GM10248 (cell line): ENCODE measurements at regions not wholly inside any gene's neighbourhood (a gene's known extent, or its start where the extent isn't known, plus 50 kb on each side); places are given as distances from the start of the nearest gene placed in this dataset.
"Not testable (repeated sequence)": the region's sequence is repeated elsewhere in the genome, so short reads cannot be mapped to it uniquely, and the experiment has no call there.

ENCODE experiments used
- CTCF ChIA-PET: fragments of 300-600 bp; sonication (Branson Sonifier 250); formaldehyde crosslinking; extraction: SDS; loops from one replicate; lab custom pipeline; 2021; ENCODE audit warnings: antibody characterized with exemption; lab: Yijun Ruan, JAX
- POLR2A ChIA-PET: fragments of 350-650 bp; sonication (Branson Sonifier 250); formaldehyde crosslinking; extraction: SDS; loops from one replicate; lab custom pipeline; 2020; ENCODE audit warnings: antibody characterized with exemption; lab: Yijun Ruan, JAX
- DNase-seq: peaks from one replicate; pipeline ENCODE4 v3.0.0; 2012; ENCODE audit errors: extremely low spot score
- TF ChIP-seq, protein P1 (sequence below): IDR thresholded peaks from 2 replicates; pipeline ENCODE4 v1.5.1; 2012; ENCODE audit warnings: mild to moderate bottlenecking, low read depth; ENCODE audit errors: extremely low read depth, missing control alignments, control extremely low read depth

DNA sequence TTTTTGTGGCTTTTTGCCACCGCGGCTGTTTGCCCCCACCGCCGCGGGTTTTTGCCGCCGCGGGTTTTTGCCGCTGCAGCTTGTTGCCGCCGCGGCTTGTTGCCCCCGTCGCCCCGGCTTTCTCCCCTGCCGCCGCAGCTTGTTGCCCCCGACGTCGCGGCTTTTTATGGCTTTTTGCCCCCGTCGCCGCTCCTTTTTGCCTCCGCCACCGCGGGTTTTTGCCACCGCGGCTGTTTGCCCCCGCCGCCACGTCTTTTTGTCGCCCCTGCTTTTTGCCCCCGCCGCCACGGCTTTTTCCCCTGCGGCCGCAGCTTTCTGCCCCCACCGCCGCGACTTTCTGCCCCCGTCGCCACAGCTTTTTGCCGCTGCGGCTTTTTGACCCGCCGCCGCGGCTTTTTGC, 149.5 kb downstream of the KCNJ18 start:
- TF ChIP-seq, protein P1, sequence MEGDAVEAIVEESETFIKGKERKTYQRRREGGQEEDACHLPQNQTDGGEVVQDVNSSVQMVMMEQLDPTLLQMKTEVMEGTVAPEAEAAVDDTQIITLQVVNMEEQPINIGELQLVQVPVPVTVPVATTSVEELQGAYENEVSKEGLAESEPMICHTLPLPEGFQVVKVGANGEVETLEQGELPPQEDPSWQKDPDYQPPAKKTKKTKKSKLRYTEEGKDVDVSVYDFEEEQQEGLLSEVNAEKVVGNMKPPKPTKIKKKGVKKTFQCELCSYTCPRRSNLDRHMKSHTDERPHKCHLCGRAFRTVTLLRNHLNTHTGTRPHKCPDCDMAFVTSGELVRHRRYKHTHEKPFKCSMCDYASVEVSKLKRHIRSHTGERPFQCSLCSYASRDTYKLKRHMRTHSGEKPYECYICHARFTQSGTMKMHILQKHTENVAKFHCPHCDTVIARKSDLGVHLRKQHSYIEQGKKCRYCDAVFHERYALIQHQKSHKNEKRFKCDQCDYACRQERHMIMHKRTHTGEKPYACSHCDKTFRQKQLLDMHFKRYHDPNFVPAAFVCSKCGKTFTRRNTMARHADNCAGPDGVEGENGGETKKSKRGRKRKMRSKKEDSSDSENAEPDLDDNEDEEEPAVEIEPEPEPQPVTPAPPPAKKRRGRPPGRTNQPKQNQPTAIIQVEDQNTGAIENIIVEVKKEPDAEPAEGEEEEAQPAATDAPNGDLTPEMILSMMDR, result no peak
- no peak for DNase-seq
- ChIA-PET CTCF (no interaction called here), POLR2A (no interaction called here)

- ChIA-PET CTCF (no interaction called here), POLR2A (no interaction called here)
- DNase-seq, result peak; percentile 2
- TF ChIP-seq, protein P1, result no peak
These were observed 150.3 kb downstream of the KCNJ18 start for GRCh38 chr17:21842332-21843317.

DNA sequence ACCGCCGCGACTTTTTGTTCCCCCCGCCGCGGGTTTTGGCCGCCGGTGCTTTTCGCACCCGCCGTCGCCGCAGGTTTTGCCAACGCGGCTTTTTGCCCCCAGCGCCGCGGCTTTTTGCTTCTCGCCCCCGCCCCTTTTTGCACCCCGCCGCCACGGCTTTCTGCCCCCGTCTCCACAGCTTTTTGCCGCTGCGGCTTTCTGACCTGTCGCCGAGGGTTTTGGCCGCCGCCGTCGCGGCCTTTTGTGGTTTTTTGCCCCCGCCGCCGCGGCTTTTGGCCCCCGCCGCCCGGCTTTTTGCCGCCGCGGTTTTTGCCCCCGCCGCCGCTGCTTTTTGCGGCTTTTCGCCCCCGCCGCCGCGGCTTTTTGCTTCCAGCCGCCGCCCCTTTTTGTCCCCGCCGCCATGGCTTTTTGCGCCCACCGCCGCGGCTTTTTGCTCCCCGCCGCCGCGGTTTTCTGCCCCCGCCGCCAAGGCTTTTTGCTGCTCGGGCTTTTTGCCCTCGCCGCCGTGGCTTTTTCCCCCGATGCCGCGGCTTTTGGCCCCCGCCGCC, 151.1 kb downstream of the KCNJ18 start:
- DNase-seq, result peak; percentile 1
- TF ChIP-seq, protein P1, result no peak
- ChIA-PET POLR2A (no interaction called here), CTCF (no interaction called here)

DNA sequence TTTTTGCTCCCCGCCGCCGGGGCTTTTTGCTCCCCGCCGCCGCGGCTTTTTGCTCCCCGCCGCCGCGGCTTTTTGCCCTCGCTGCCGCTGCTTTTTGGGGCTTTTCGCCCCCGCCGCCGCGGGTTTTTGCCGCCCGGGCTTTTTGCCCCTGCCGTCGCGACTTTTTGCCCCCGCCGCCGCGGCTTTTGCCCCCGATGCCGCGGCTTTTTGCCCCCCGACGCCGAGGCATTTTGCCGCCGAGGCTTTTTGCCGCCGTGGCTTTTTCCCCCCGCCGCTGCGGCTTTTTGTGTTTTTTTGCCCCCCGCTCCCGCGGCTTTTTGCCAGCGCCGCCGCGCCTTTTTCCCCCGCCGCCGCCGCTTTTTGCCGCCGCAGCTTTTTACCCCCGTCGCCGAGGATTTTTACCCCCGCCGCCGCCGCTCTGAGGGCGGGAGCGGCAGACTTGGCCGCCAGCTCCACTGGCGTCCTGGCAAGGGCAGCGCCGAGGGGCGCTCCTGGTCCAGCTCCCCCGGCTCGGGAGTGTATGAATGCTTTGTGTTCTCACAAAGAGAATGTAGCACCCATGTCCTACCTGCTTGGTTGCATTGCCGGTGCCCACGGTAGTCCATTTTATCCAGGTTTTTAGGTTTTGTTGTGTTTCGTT, 151.7 kb downstream of the KCNJ18 start:
- no peak for DNase-seq
- TF ChIP-seq, protein P1, result no peak
- CTCF ChIA-PET, result no interaction called here
- POLR2A ChIA-PET, result no interaction called here

DNA sequence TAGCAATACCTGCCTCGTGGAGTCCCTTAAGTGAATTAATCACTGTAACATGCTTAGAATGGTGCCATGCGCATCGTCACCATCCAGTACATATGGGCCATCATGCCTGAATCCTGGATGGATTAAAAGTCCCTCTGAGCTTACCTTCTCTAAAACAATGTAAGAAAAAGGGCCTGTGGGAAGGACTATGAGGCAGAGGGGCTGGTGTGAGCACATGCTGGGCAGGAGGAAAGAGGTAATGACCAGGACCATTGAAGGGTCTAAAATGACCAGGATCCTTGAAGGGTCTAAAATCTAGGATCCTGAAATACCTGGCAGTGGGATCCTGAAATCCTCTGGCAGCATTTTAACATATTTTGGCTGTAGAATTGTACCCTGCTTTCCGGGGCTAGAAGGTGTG, 156.2 kb downstream of the KCNJ18 start:
- DNase-seq, CTCF ChIA-PET, POLR2A ChIA-PET: not testable (repeated sequence)

GRCh38 chr17:21849030-21849429, 156.7 kb downstream of the KCNJ18 start:
- CTCF ChIA-PET, DNase-seq, POLR2A ChIA-PET: not testable (repeated sequence)

DNA sequence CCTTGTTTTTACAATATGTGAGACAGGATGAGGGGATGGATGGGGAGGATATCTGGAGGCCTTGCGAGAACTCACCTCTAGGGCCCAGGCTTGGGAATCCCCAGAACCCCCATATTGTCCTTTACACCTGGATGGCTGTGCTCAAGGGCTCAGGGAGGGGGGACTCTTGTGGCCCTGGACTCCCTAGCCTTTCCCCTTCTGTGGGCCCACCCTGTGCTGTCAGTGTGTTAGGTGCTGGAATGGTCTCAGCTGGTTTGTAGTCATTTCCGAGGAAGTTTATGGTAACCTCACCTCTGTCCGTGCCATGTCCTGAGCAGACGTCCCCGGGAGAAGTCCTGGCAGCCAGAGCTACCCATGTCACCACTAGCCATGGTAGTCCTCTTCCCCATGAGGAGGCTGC, 158.3 kb downstream of the KCNJ18 start:
- peak; percentile 1 for DNase-seq
- POLR2A ChIA-PET, CTCF ChIA-PET: not testable (repeated sequence)
